ENCODE measurements at regions not wholly inside any gene's neighbourhood (a gene's known extent, or its start where the extent isn't known, plus 50 kb on each side); places are given as distances from the start of the nearest gene placed in this dataset.
"Not testable (repeated sequence)": the region's sequence is repeated elsewhere in the genome, so short reads cannot be mapped to it uniquely, and the experiment has no call there.

- no peak for DNase-seq
These were observed 56.7 kb downstream of the P2RY1 start for GRCh38 chr3:152891678-152892077.

- DNase-seq, result no peak
These were observed 57.5 kb downstream of the P2RY1 start for GRCh38 chr3:152892446-152892845.

GRCh38 chr3:152893647-152894046 lies 58.7 kb downstream of the P2RY1 start:
- DNase-seq, result no peak

GRCh38 chr3:152899306-152899705 lies 64.4 kb downstream of the P2RY1 start:
- DNase-seq, result no peak

- DNase-seq, result no peak
These were observed 67.3 kb downstream of the P2RY1 start for GRCh38 chr3:152902141-152902669.

- no peak for DNase-seq
These were observed 70.7 kb downstream of the P2RY1 start for GRCh38 chr3:152905631-152906030.

- no peak for DNase-seq
These were observed 74.4 kb downstream of the P2RY1 start for GRCh38 chr3:152909180-152909883.

- no peak for DNase-seq
These were observed 75.3 kb downstream of the P2RY1 start for GRCh38 chr3:152910211-152910610.

- DNase-seq, result no peak
These were observed 76.0 kb downstream of the P2RY1 start for GRCh38 chr3:152910966-152911365.

GRCh38 chr3:152914743-152915142 lies 79.8 kb downstream of the P2RY1 start:
- not testable (repeated sequence) for DNase-seq

- DNase-seq, result no peak
These were observed 80.8 kb downstream of the P2RY1 start for GRCh38 chr3:152915695-152916094.

- DNase-seq, result no peak
These were observed 81.9 kb downstream of the P2RY1 start for GRCh38 chr3:152916753-152917279.

- no peak for DNase-seq
These were observed 86.4 kb downstream of the P2RY1 start for GRCh38 chr3:152921351-152921750.

GRCh38 chr3:152922554-152922953 lies 87.6 kb downstream of the P2RY1 start:
- DNase-seq, result no peak

GRCh38 chr3:152927131-152927530 lies 92.2 kb downstream of the P2RY1 start:
- DNase-seq, result no peak

- no peak for DNase-seq
These were observed 95.6 kb downstream of the P2RY1 start for GRCh38 chr3:152930516-152930915.

GRCh38 chr3:152937234-152937633 lies 102.3 kb downstream of the P2RY1 start:
- no peak for DNase-seq

- DNase-seq, result no peak
These were observed 104.2 kb downstream of the P2RY1 start for GRCh38 chr3:152938974-152939636.

GRCh38 chr3:152941859-152942258 lies 106.9 kb downstream of the P2RY1 start:
- no peak for DNase-seq

- DNase-seq, result no peak
These were observed 107.4 kb downstream of the P2RY1 start for GRCh38 chr3:152942366-152942765.

GRCh38 chr3:152943645-152944044 lies 108.7 kb downstream of the P2RY1 start:
- no peak for DNase-seq

- DNase-seq, result no peak
These were observed 109.7 kb downstream of the P2RY1 start for GRCh38 chr3:152944671-152945070.

- no peak for DNase-seq
These were observed 110.6 kb downstream of the P2RY1 start for GRCh38 chr3:152945556-152945955.

GRCh38 chr3:152957491-152957890 lies 122.6 kb downstream of the P2RY1 start:
- DNase-seq, result no peak

Data from central memory CD4-positive, alpha-beta T cell (primary cell).